ENCODE measurements at regions not wholly inside any gene's neighbourhood (a gene's known extent, or its start where the extent isn't known, plus 50 kb on each side); places are given as distances from the start of the nearest gene placed in this dataset.
"Not testable (repeated sequence)": the region's sequence is repeated elsewhere in the genome, so short reads cannot be mapped to it uniquely, and the experiment has no call there.

GRCh38 chr6:95865857-95866256 is 149.9 kb upstream of the FUT9 start:
- no peak for DNase-seq (ENCODE audit: low read depth, low spot score)

GRCh38 chr6:95866732-95867131 is 149.0 kb upstream of the FUT9 start:
- DNase-seq (ENCODE audit: low read depth, low spot score), result peak; percentile 1

GRCh38 chr6:95867205-95867604 is 148.6 kb upstream of the FUT9 start:
- DNase-seq (ENCODE audit: low read depth, low spot score), result no peak

- no peak for DNase-seq (ENCODE audit: low read depth, low spot score)
Observed at GRCh38 chr6:95877480-95877879, 138.3 kb upstream of the FUT9 start.

- DNase-seq (ENCODE audit: low read depth, low spot score), result no peak
Observed at GRCh38 chr6:95879856-95880255, 135.9 kb upstream of the FUT9 start.

- no peak for DNase-seq (ENCODE audit: low read depth, low spot score)
Observed at GRCh38 chr6:95882371-95882770, 133.4 kb upstream of the FUT9 start.

- DNase-seq (ENCODE audit: low read depth, low spot score), result not testable (repeated sequence)
Observed at GRCh38 chr6:95888711-95889110, 127.1 kb upstream of the FUT9 start.

- DNase-seq (ENCODE audit: low read depth, low spot score), result no peak
Observed at GRCh38 chr6:95905132-95905531, 110.6 kb upstream of the FUT9 start.

- peak; percentile 19 for DNase-seq (ENCODE audit: low read depth, low spot score)
Observed at GRCh38 chr6:95917034-95917433, 98.7 kb upstream of the FUT9 start.

GRCh38 chr6:95923518-95923917 is 92.3 kb upstream of the FUT9 start:
- DNase-seq (ENCODE audit: low read depth, low spot score), result no peak

GRCh38 chr6:95935736-95936135 is 80.0 kb upstream of the FUT9 start:
- DNase-seq (ENCODE audit: low read depth, low spot score), result no peak

GRCh38 chr6:95946906-95947305 is 68.9 kb upstream of the FUT9 start:
- DNase-seq (ENCODE audit: low read depth, low spot score), result no peak

- no peak for DNase-seq (ENCODE audit: low read depth, low spot score)
Observed at GRCh38 chr6:95948324-95948723, 67.5 kb upstream of the FUT9 start.

GRCh38 chr6:95949985-95950384 is 65.8 kb upstream of the FUT9 start:
- no peak for DNase-seq (ENCODE audit: low read depth, low spot score)

- no peak for DNase-seq (ENCODE audit: low read depth, low spot score)
Observed at GRCh38 chr6:95958686-95959085, 57.1 kb upstream of the FUT9 start.

- DNase-seq (ENCODE audit: low read depth, low spot score), result no peak
Observed at GRCh38 chr6:95959261-95959660, 56.5 kb upstream of the FUT9 start.

Measured in astrocyte of the hippocampus (primary cell).